CD8-positive, alpha-beta memory T cell (primary cell): ENCODE measurements at regions not wholly inside any gene's neighbourhood (a gene's known extent, or its start where the extent isn't known, plus 50 kb on each side); places are given as distances from the start of the nearest gene placed in this dataset.
"Not testable (repeated sequence)": the region's sequence is repeated elsewhere in the genome, so short reads cannot be mapped to it uniquely, and the experiment has no call there.

ENCODE experiments used
- CTCF ChIA-PET: fragments of 350-600 bp; sonication (Branson Sonifier 250); formaldehyde crosslinking; loops from one replicate; lab custom pipeline; 2021; ENCODE audit warnings: antibody characterized with exemption; lab: Charles Lee
- POLR2A ChIA-PET: fragments of 350-600 bp; sonication (Branson Sonifier 250); formaldehyde crosslinking; loops from one replicate; lab custom pipeline; 2021; ENCODE audit warnings: antibody characterized with exemption; lab: Charles Lee
- DNase-seq, 5 donors: peaks; one replicate each; pipeline versions ENCODE4 v3.0.0 to v3.0.0-alpha.2; 2020 to 2022; ENCODE audit warnings: mixed read lengths in 1 of 5
- H3K27ac ChIP-seq: one replicate; pipeline ENCODE4 v1.7.0; 2013; ENCODE audit warnings: low read depth, mild to moderate bottlenecking, low read length, moderate library complexity
- H3K27me3 ChIP-seq: 2 replicates; pipeline ENCODE4 v1.7.0; 2013; ENCODE audit warnings: low read length, mild to moderate bottlenecking; ENCODE audit not compliant: insufficient read depth, poor library complexity, severe bottlenecking
- H3K36me3 ChIP-seq: 2 replicates; pipeline ENCODE4 v1.7.0; 2013; ENCODE audit warnings: mild to moderate bottlenecking, low read length, moderate library complexity; ENCODE audit not compliant: insufficient read depth
- H3K4me1 ChIP-seq: 2 replicates; pipeline ENCODE4 v1.7.0; 2013; ENCODE audit warnings: mild to moderate bottlenecking, low read length, moderate library complexity; ENCODE audit not compliant: insufficient read depth
- H3K4me3 ChIP-seq: 2 replicates; pipeline ENCODE4 v1.7.0; 2013; ENCODE audit warnings: mild to moderate bottlenecking, low read length
- H3K9me3 ChIP-seq: 2 replicates; pipeline ENCODE4 v1.7.0; 2013; ENCODE audit warnings: mild to moderate bottlenecking, low read length
- H3K27ac Mint-ChIP-seq, 8 donors: one replicate each; pipeline ENCODE4 v1.8.0; 2020 to 2021; ENCODE audit warnings: mixed read lengths in 8 of 8, mild to moderate bottlenecking in 6 of 8, inconsistent platforms in 3 of 8, moderate library complexity in 3 of 8
- H3K27me3 Mint-ChIP-seq, 2 donors: one replicate each; pipeline ENCODE4 v1.8.0; 2020 to 2021; ENCODE audit warnings: mixed read lengths in 2 of 2, mild to moderate bottlenecking in 1 of 2, moderate library complexity in 1 of 2
- H3K36me3 Mint-ChIP-seq, 3 donors: one replicate each; pipeline ENCODE4 v1.8.0; 2020 to 2021; ENCODE audit warnings: mixed read lengths in 3 of 3, inconsistent platforms in 1 of 3, mild to moderate bottlenecking in 1 of 3
- H3K4me1 Mint-ChIP-seq, 3 donors: one replicate each; pipeline ENCODE4 v1.8.0; 2020 to 2021; ENCODE audit warnings: mixed read lengths in 3 of 3, inconsistent platforms in 1 of 3, mild to moderate bottlenecking in 1 of 3
- H3K4me3 Mint-ChIP-seq, 7 donors: one replicate each; pipeline ENCODE4 v1.8.0; 2020 to 2021; ENCODE audit warnings: mixed read lengths in 7 of 7, mild to moderate bottlenecking in 6 of 7, moderate library complexity in 4 of 7, inconsistent platforms in 2 of 7
- H3K9me3 Mint-ChIP-seq, 5 donors: one replicate each; pipeline ENCODE4 v1.8.0; 2020 to 2022; ENCODE audit warnings: mixed read lengths in 5 of 5, mild to moderate bottlenecking in 3 of 5, moderate library complexity in 2 of 5, inconsistent platforms in 1 of 5

DNA sequence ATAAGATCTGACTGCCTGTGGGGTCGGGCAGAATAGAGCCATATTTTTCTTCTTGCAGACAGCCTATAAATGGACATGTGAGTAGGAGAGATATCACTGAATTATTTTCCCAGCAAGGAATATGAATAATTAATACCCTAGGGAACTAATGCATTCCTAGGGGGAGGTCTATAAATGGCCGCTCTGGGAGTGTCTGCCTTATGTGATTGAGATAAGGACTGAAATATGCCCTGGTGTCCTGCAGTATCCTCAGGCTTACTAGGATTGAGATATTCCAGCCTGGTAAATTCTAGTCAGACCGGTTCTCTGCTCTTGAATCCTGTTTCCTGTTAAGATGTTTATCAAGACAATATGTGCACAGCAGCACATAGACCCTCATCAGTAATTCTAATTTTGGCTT lies 1399.4 kb downstream of the GATA3 start:
- H3K36me3 ChIP-seq, H3K27ac ChIP-seq, H3K4me3 Mint-ChIP-seq, CTCF ChIA-PET, DNase-seq, H3K27ac Mint-ChIP-seq, H3K27me3 ChIP-seq, H3K36me3 Mint-ChIP-seq, POLR2A ChIA-PET, H3K27me3 Mint-ChIP-seq, H3K4me3 ChIP-seq, H3K4me1 Mint-ChIP-seq, H3K4me1 ChIP-seq, H3K9me3 ChIP-seq: not testable (repeated sequence)
- H3K9me3 Mint-ChIP-seq = peaks cover 13 to 18% (median 15%) of the 10 kb centered on the region in 5 donors

DNA sequence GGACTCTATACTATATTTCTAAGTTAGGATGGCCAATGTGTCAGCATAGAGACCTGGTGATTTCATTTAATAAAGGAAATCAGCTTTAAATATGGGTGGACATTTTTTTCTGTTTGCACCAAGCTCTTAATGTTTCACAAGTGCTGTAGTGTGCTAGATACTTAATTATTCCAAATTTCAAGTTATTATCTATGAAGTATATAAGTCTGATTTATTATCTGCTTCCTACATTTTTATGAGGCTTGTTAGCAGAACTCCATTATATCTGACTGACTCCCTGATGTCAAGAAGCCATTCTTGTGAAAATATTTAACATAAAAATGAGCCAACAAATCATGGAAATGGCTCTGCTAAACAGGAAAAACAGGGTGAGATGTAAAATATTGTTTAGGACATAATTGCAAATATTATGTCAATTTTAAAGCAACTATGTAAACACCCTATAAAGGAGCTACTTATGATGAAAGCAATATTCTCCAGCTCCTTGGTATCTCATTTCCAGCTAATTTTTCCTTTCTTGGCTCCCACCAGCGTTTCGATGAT lies 1415.2 kb downstream of the GATA3 start:
- Histone ChIP-seq H3K36me3 (no peaks in the 10 kb centered on the region), H3K27me3 (no peaks in the 10 kb centered on the region), H3K4me3 (no peak overlapping the region), H3K9me3 (no peaks in the 10 kb centered on the region), H3K27ac (no peak overlapping the region), H3K4me1 (no peaks in the 10 kb centered on the region)
- Mint-ChIP-seq H3K27me3 (no peaks in the 10 kb centered on the region), H3K4me1 (no peaks in the 10 kb centered on the region), H3K4me3 (no peak overlapping the region), H3K27ac (no peak overlapping the region), H3K36me3 (no peaks in the 10 kb centered on the region), H3K9me3 (no peaks in the 10 kb centered on the region)
- no peak for DNase-seq
- POLR2A ChIA-PET = no interaction called here
- CTCF ChIA-PET = no interaction called here

DNA sequence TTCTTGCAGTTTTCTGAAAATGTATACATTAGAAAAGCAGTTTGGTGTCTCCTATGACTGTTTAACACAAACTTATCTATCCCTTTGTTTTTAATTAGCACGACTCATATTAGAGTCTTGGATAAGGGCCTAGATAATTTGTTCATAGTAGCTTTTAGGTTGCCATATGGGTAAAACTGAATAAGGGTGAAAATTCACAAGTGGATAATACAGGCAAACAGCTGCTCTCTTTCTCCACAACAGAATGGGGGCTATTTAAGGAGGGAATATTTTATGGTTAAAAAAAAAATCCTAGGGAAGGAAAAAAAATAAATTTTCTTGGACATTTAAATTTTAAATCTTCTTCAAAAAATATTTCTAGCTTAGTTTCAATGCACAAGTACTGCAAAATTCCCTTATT lies 1416.1 kb downstream of the GATA3 start:
- no peaks in the 10 kb centered on the region for H3K36me3 Mint-ChIP-seq
- no peak overlapping the region for H3K27ac ChIP-seq
- H3K4me1 ChIP-seq = no peaks in the 10 kb centered on the region
- H3K27me3 ChIP-seq = no peaks in the 10 kb centered on the region
- no peaks in the 10 kb centered on the region for H3K36me3 ChIP-seq
- POLR2A ChIA-PET = no interaction called here
- H3K4me3 Mint-ChIP-seq = no peak overlapping the region
- H3K4me3 ChIP-seq = no peak overlapping the region
- H3K9me3 ChIP-seq = no peaks in the 10 kb centered on the region
- no peaks in the 10 kb centered on the region for H3K9me3 Mint-ChIP-seq
- no peak for DNase-seq
- no peak overlapping the region for H3K27ac Mint-ChIP-seq
- no peaks in the 10 kb centered on the region for H3K27me3 Mint-ChIP-seq
- no peaks in the 10 kb centered on the region for H3K4me1 Mint-ChIP-seq
- CTCF ChIA-PET = no interaction called here

- Histone ChIP-seq H3K36me3 (no peaks in the 10 kb centered on the region), H3K27ac (no peak overlapping the region), H3K4me3 (no peak overlapping the region), H3K9me3 (no peaks in the 10 kb centered on the region), H3K27me3 (no peaks in the 10 kb centered on the region), H3K4me1 (no peaks in the 10 kb centered on the region)
- no peak for DNase-seq
- no peak overlapping the region for H3K4me3 Mint-ChIP-seq
- H3K4me1 Mint-ChIP-seq = no peaks in the 10 kb centered on the region
- H3K36me3 Mint-ChIP-seq = no peaks in the 10 kb centered on the region
- POLR2A ChIA-PET = no interaction called here
- H3K27ac Mint-ChIP-seq = no peak overlapping the region
- H3K27me3 Mint-ChIP-seq = no peaks in the 10 kb centered on the region
- CTCF ChIA-PET = no interaction called here
- H3K9me3 Mint-ChIP-seq = peaks cover 0 to 8% (median 2%) of the 10 kb centered on the region in 5 donors
Observed at GRCh38 chr10:9501944-9502343, 1447.5 kb downstream of the GATA3 start.

DNA sequence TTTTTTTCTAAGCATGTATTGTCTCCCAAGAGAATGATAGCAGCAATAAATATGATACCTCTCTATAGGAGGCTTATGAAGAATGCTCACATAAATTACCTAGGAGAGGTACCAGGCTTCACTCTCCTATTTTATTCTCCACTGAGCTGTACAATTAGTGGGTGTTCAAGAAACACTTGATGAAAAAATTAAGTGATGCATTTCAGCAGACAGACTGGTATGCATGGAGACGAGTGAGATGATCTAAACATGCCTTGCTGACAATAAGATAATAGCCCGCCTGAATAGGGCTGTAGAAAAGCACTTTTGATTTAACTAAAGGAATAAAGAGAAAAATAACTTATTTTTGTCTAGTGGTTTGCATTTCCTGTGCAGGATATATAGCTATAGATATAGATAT lies 1449.7 kb downstream of the GATA3 start:
- Histone ChIP-seq H3K9me3 (no peaks in the 10 kb centered on the region), H3K27ac (no peak overlapping the region), H3K4me3 (no peak overlapping the region), H3K4me1 (no peaks in the 10 kb centered on the region), H3K27me3 (no peaks in the 10 kb centered on the region), H3K36me3 (no peaks in the 10 kb centered on the region)
- Mint-ChIP-seq H3K27ac (no peak overlapping the region), H3K4me3 (no peak overlapping the region), H3K27me3 (no peaks in the 10 kb centered on the region), H3K36me3 (no peaks in the 10 kb centered on the region), H3K4me1 (no peaks in the 10 kb centered on the region), H3K9me3 (peaks cover 0 to 8% (median 2%) of the 10 kb centered on the region in 5 donors)
- ChIA-PET CTCF (no interaction called here), POLR2A (no interaction called here)
- no peak for DNase-seq

DNA sequence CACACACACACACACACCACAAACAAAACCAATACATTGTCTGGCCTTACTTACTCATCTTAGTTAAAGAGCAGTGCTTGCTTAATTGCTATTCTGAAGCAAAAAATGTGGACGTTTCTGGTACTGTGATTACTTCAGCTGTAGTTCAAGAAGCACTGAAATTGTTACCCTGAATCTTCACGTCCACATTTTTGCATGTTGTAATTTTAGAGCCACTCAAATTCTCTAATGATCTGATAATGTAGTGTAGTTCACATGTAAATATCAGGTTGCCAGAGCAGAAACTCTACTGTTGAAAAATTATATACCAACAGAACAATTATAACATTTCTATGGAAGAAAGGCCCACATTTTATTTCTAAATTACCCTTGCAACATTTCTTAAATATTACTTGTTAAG lies 1451.1 kb downstream of the GATA3 start:
- Histone ChIP-seq H3K9me3 (no peaks in the 10 kb centered on the region), H3K27ac (no peak overlapping the region), H3K36me3 (no peaks in the 10 kb centered on the region), H3K27me3 (no peaks in the 10 kb centered on the region), H3K4me1 (no peaks in the 10 kb centered on the region), H3K4me3 (no peak overlapping the region)
- Mint-ChIP-seq H3K27me3 (no peaks in the 10 kb centered on the region), H3K4me1 (no peaks in the 10 kb centered on the region), H3K36me3 (no peaks in the 10 kb centered on the region), H3K27ac (no peak overlapping the region), H3K9me3 (peaks cover 0 to 7% (median 2%) of the 10 kb centered on the region in 5 donors), H3K4me3 (no peak overlapping the region)
- no peak for DNase-seq
- CTCF ChIA-PET = no interaction called here
- POLR2A ChIA-PET = no interaction called here

GRCh38 chr10:9508606-9509005 lies 1454.1 kb downstream of the GATA3 start:
- Mint-ChIP-seq H3K4me3 (no peak overlapping the region), H3K27ac (no peak overlapping the region), H3K36me3 (no peaks in the 10 kb centered on the region), H3K27me3 (no peaks in the 10 kb centered on the region), H3K4me1 (no peaks in the 10 kb centered on the region), H3K9me3 (peaks cover 0 to 7% (median 2%) of the 10 kb centered on the region in 5 donors)
- ChIA-PET POLR2A (no interaction called here), CTCF (no interaction called here)
- H3K27ac ChIP-seq = no peak overlapping the region
- no peaks in the 10 kb centered on the region for H3K9me3 ChIP-seq
- no peaks in the 10 kb centered on the region for H3K4me1 ChIP-seq
- H3K36me3 ChIP-seq = no peaks in the 10 kb centered on the region
- no peaks in the 10 kb centered on the region for H3K27me3 ChIP-seq
- no peak for DNase-seq
- no peak overlapping the region for H3K4me3 ChIP-seq

DNA sequence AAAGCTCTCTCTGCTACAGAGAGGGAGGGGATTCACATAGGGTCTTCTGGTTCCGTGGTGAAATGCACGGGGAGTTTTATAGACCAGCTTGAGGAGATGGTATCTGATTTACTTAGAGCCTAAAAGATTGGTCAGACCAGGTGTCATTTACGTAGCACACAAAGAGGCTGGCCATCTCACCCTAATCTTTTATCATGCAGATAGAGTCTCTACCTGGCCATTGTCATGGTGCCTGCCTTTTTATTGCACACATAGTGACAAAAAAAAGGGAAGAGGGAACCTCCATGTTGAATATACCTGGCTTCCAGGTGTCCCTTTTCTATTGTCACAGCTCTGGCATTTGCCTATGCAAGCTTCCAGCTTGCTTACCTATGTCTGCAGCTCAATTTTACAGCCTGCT lies 1456.1 kb downstream of the GATA3 start:
- Mint-ChIP-seq H3K27me3 (no peaks in the 10 kb centered on the region), H3K27ac (no peak overlapping the region), H3K9me3 (peaks cover 0 to 7% (median 2%) of the 10 kb centered on the region in 5 donors), H3K4me3 (no peak overlapping the region), H3K4me1 (no peaks in the 10 kb centered on the region), H3K36me3 (no peaks in the 10 kb centered on the region)
- H3K4me1 ChIP-seq = no peaks in the 10 kb centered on the region
- ChIA-PET POLR2A (no interaction called here), CTCF (no interaction called here)
- no peaks in the 10 kb centered on the region for H3K27me3 ChIP-seq
- no peaks in the 10 kb centered on the region for H3K36me3 ChIP-seq
- no peak for DNase-seq
- H3K4me3 ChIP-seq = no peak overlapping the region
- no peaks in the 10 kb centered on the region for H3K9me3 ChIP-seq
- H3K27ac ChIP-seq = no peak overlapping the region

- Histone ChIP-seq H3K4me3 (no peak overlapping the region), H3K27ac (no peak overlapping the region), H3K27me3 (no peaks in the 10 kb centered on the region), H3K9me3 (no peaks in the 10 kb centered on the region), H3K36me3 (no peaks in the 10 kb centered on the region), H3K4me1 (no peaks in the 10 kb centered on the region)
- Mint-ChIP-seq H3K27me3 (no peaks in the 10 kb centered on the region), H3K27ac (no peak overlapping the region), H3K36me3 (no peaks in the 10 kb centered on the region), H3K9me3 (peaks cover 0 to 6% (median 0%) of the 10 kb centered on the region in 5 donors), H3K4me3 (no peak overlapping the region), H3K4me1 (no peaks in the 10 kb centered on the region)
- CTCF ChIA-PET = no interaction called here
- POLR2A ChIA-PET = no interaction called here
- DNase-seq = no peak
Observed at GRCh38 chr10:9515922-9516321, 1461.4 kb downstream of the GATA3 start.
